T-cell (primary cell): ENCODE measurements at regions not wholly inside any gene's neighbourhood (a gene's known extent, or its start where the extent isn't known, plus 50 kb on each side); places are given as distances from the start of the nearest gene placed in this dataset.

Experiments used
- ATAC-seq, 4 experiments: fragments of 200-7000 bp in 3 of 4; fragments of 150-1000 bp in 1 of 4; cut with Tn5 transposase; replicated peaks in 1 of 4; 1 replicate in 3 of 4; 2 replicates in 1 of 4; pipeline ENCODE4 v1.10.0; 2021; ENCODE audit warnings: moderate library complexity in 3 of 4, mild to moderate bottlenecking in 2 of 4, moderate number of reproducible peaks in 1 of 4
- CTCF ChIA-PET, 2 donors: fragments of 300-600 bp; sonication (Branson Sonifier 250); formaldehyde crosslinking; loops; one replicate each; lab custom pipeline; 2022; ENCODE audit warnings: antibody characterized with exemption in 2 of 2; lab: Charles Lee
- POLR2A ChIA-PET, 2 donors: fragments of 300-600 bp; sonication (Branson Sonifier 250); formaldehyde crosslinking; loops; one replicate each; lab custom pipeline; 2022; ENCODE audit warnings: antibody characterized with exemption in 2 of 2; lab: Charles Lee
- DNase-seq, 35 experiments: peaks; one replicate each; pipeline versions ENCODE4 v3.0.0 to v3.0.0-alpha.2; 2013 to 2023
- H3K27ac ChIP-seq: one replicate; pipeline ENCODE4 v1.5.1; 2013; ENCODE audit warnings: low read length
- H3K27me3 ChIP-seq, 2 experiments: replicated peaks in 1 of 2; 1 replicate in 1 of 2; 2 replicates in 1 of 2; pipeline versions ENCODE4 v1.6.1 to v1.7.0; 2013; ENCODE audit warnings: low read length in 1 of 2, mixed read lengths in 1 of 2; ENCODE audit not compliant: control insufficient read depth in 2 of 2, insufficient read depth in 2 of 2; ENCODE audit errors: extremely low read depth in 1 of 2
- H3K36me3 ChIP-seq, 2 donors: 1 replicate in 1 of 2; 2 replicates in 1 of 2; pipeline versions ENCODE4 v1.6.1 to v1.7.0; 2013; ENCODE audit warnings: low read length in 1 of 2; ENCODE audit not compliant: control insufficient read depth in 2 of 2, insufficient read depth in 1 of 2; ENCODE audit errors: extremely low read depth in 1 of 2
- H3K4me1 ChIP-seq, 2 experiments: 1 replicate in 1 of 2; 2 replicates in 1 of 2; pipeline versions ENCODE4 v1.6.1 to v1.7.0; 2013; ENCODE audit warnings: low read length in 2 of 2, mixed read lengths in 1 of 2; ENCODE audit not compliant: insufficient read depth in 2 of 2, control insufficient read depth in 1 of 2; ENCODE audit errors: extremely low read depth in 1 of 2
- H3K4me3 ChIP-seq, 2 donors: 1 replicate in 1 of 2; 2 replicates in 1 of 2; pipeline versions ENCODE4 v1.5.1 to v1.7.0; 2013; ENCODE audit warnings: mild to moderate bottlenecking in 2 of 2, low read length in 1 of 2, moderate library complexity in 1 of 2; ENCODE audit not compliant: control insufficient read depth in 1 of 2; ENCODE audit errors: extremely low read depth in 1 of 2
- H3K9me3 ChIP-seq: 2 replicates; pipeline ENCODE4 v1.7.0; 2013
- H3K27ac Mint-ChIP-seq, 2 donors: one replicate each; pipeline ENCODE4 v1.8.0; 2020 to 2021; ENCODE audit warnings: mild to moderate bottlenecking in 2 of 2, mixed read lengths in 2 of 2
- H3K27me3 Mint-ChIP-seq, 2 donors: one replicate each; pipeline ENCODE4 v1.8.0; 2021 to 2022; ENCODE audit warnings: mixed read lengths in 2 of 2
- H3K36me3 Mint-ChIP-seq: one replicate; pipeline ENCODE4 v1.8.0; 2021; ENCODE audit warnings: mixed read lengths
- H3K4me1 Mint-ChIP-seq, 3 donors: one replicate each; pipeline ENCODE4 v1.8.0; 2020 to 2022; ENCODE audit warnings: mixed read lengths in 3 of 3, mild to moderate bottlenecking in 1 of 3
- H3K4me3 Mint-ChIP-seq, 3 donors: one replicate each; pipeline ENCODE4 v1.8.0; 2020 to 2022; ENCODE audit warnings: mild to moderate bottlenecking in 3 of 3, mixed read lengths in 3 of 3, moderate library complexity in 3 of 3
- H3K9me3 Mint-ChIP-seq, 3 donors: one replicate each; pipeline ENCODE4 v1.8.0; 2020 to 2022; ENCODE audit warnings: mixed read lengths in 3 of 3
- WGBS: methylation state at CpG from one replicate; pipeline ENCODE4 v1.1.5; 2013; ENCODE audit warnings: missing lambda C conversion rate; ENCODE audit not compliant: insufficient coverage; 5-methylcytosine and 5-hydroxymethylcytosine counted together

DNA sequence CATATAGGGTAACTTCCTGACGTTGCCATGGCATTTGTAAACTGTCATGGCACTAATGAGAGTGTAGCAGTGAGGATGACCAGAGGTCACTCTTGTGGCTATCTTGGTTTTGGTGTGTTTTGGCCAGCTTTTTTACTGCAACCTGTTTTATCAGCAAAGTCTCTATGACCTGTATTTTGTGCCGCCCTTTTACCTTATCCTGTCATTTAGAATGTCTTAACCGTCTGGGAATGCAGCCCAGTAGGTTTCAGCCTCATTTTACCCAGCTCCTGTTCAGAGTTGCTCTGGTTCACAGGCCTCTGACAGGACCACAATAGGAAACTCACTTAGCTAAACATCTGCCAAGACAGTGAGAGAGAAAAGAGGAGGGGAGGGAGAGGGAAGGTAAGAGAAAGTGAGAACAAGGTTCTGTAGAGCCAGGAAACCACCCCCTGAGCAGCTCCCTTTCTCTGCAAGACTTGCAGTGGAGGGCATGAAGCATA, 64.8 kb upstream of the PLEKHG3 start:
- peaks cover 0 to 7% of the 10 kb centered on the region in 2 experiments for H3K4me1 ChIP-seq
- H3K4me3 ChIP-seq = no peak overlapping the region
- no peak for DNase-seq
- H3K36me3 ChIP-seq = no peaks in the 10 kb centered on the region
- H3K4me3 Mint-ChIP-seq = no peak overlapping the region
- H3K27ac Mint-ChIP-seq = no peak overlapping the region
- no peak overlapping the region for H3K27ac ChIP-seq
- H3K36me3 Mint-ChIP-seq = no peaks in the 10 kb centered on the region
- ATAC-seq = no peak
- CTCF ChIA-PET = interaction anchor here (0.6 to 1.2 kb wide), 5 partner anchors 13 to 455 kb away, joined by 3 to 7 read pairs (median 4); no protein-coding TSS in a partner anchor
- peaks cover 9 to 14% of the 10 kb centered on the region in 2 donors for H3K27me3 Mint-ChIP-seq
- H3K9me3 Mint-ChIP-seq = no peaks in the 10 kb centered on the region
- no peaks in the 10 kb centered on the region for H3K9me3 ChIP-seq
- peaks cover 0 to 4% (median 3%) of the 10 kb centered on the region in 3 donors for H3K4me1 Mint-ChIP-seq
- POLR2A ChIA-PET = no interaction called here
- 82% methylated on average over 2 of the region's 3 CpGs for WGBS
- peaks cover 0 to 12% of the 10 kb centered on the region in 2 experiments for H3K27me3 ChIP-seq

DNA sequence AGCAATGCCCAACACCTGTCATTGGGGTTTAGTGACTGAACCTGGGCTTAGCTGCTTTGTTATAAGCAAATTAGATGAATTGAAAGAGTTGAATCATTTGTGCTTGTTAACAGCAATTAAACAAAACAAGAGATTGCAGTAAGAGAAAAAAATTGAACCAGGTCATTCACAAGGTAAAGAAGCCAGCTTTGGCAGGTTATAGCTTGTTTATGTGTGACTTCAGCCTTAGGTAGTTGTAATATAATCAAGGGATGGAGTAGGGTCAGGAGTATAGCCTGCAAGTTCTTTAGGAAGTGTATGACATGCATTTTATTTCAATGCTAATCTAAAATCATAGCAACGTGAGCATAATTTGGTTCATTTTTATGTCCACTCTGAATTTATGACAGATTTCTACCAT, 63.4 kb upstream of the PLEKHG3 start:
- POLR2A ChIA-PET = no interaction called here
- H3K27ac ChIP-seq = no peak overlapping the region
- H3K27me3 ChIP-seq = peaks cover 0 to 17% of the 10 kb centered on the region in 2 experiments
- DNase-seq (no peak), ATAC-seq (no peak)
- Mint-ChIP-seq H3K4me1 (peaks cover 0 to 4% (median 3%) of the 10 kb centered on the region in 3 donors), H3K9me3 (no peaks in the 10 kb centered on the region), H3K36me3 (no peaks in the 10 kb centered on the region), H3K27ac (no peak overlapping the region), H3K4me3 (no peak overlapping the region), H3K27me3 (peaks cover 9 to 14% of the 10 kb centered on the region in 2 donors)
- H3K4me3 ChIP-seq = no peak overlapping the region
- peaks cover 0 to 7% of the 10 kb centered on the region in 2 experiments for H3K4me1 ChIP-seq
- no CpG with 5 or more reads among the region's 1 CpG for WGBS
- no peaks in the 10 kb centered on the region for H3K36me3 ChIP-seq
- no peaks in the 10 kb centered on the region for H3K9me3 ChIP-seq
- CTCF ChIA-PET = interaction anchor here in 1 of 2 donors (0.6 kb wide), 1 partner anchor 566 kb away, joined by 3 read pairs; no protein-coding TSS in a partner anchor

DNA sequence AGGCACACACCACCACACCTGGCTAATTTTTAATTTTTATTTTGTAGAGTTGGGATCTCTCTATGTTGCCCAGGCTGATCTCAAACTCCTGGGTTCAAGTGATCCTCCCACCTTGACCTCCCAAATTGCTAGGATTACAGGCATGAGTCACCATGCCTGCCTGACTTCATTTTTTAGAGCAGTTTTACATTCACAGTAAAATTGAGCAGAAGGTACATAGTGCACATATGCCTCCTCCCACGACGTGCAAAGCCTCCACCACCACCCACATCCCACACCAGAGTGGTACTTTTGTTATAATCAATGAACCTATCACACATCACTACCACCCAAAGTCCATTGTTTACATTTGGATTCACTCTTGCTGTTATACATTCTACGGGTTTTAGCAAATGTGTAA, 62.5 kb upstream of the PLEKHG3 start:
- H3K9me3 ChIP-seq = no peaks in the 10 kb centered on the region
- H3K4me3 ChIP-seq = no peak overlapping the region
- peaks cover 0 to 2% (median 2%) of the 10 kb centered on the region in 3 donors for H3K4me1 Mint-ChIP-seq
- no peaks in the 10 kb centered on the region for H3K36me3 Mint-ChIP-seq
- ChIA-PET CTCF (interaction anchor here in 1 of 2 donors (0.6 kb wide), 1 partner anchor 118 kb away, joined by 3 read pairs; no protein-coding TSS in a partner anchor), POLR2A (no interaction called here)
- no peak overlapping the region for H3K4me3 Mint-ChIP-seq
- peaks cover 0 to 8% of the 10 kb centered on the region in 2 experiments for H3K27me3 ChIP-seq
- no peaks in the 10 kb centered on the region for H3K9me3 Mint-ChIP-seq
- peaks cover 9 to 13% of the 10 kb centered on the region in 2 donors for H3K27me3 Mint-ChIP-seq
- WGBS = 56% methylated on average over 2 of the region's 3 CpGs
- H3K4me1 ChIP-seq = peaks cover 0 to 1% of the 10 kb centered on the region in 2 experiments
- ATAC-seq (no peak), DNase-seq (no peak)
- no peak overlapping the region for H3K27ac Mint-ChIP-seq
- no peak overlapping the region for H3K27ac ChIP-seq
- no peaks in the 10 kb centered on the region for H3K36me3 ChIP-seq

DNA sequence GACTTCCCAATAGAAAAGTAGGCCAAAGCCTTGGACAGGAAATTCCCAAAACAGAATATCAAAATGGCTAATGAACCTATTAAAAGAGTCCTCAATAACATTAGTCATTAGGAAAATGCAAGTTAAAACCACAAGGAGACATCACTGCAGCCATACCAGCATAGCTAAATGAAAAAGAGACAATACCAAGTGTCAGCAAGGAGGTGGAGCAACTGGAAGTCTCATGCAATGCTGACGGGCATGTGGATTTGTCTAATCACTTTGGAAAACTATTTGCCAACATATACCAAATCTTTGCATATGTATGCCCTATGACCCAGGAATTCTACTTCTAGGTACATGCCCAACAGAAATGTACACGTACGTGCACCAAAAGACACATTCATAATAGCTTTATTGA, 60.5 kb upstream of the PLEKHG3 start:
- WGBS = no CpG with 5 or more reads among the region's 3 CpGs
- POLR2A ChIA-PET = no interaction called here
- Mint-ChIP-seq H3K9me3 (no peaks in the 10 kb centered on the region), H3K36me3 (no peaks in the 10 kb centered on the region), H3K4me3 (no peak overlapping the region), H3K4me1 (no peaks in the 10 kb centered on the region), H3K27me3 (peaks cover 14 to 15% of the 10 kb centered on the region in 2 donors), H3K27ac (no peak overlapping the region)
- H3K9me3 ChIP-seq = no peaks in the 10 kb centered on the region
- CTCF ChIA-PET = interaction anchor here in 1 of 2 donors (0.6 kb wide), 1 partner anchor 11 kb away, joined by 3 read pairs; no protein-coding TSS in a partner anchor
- no peaks in the 10 kb centered on the region for H3K4me1 ChIP-seq
- H3K36me3 ChIP-seq = no peaks in the 10 kb centered on the region
- no peak overlapping the region for H3K27ac ChIP-seq
- peaks cover 0 to 5% of the 10 kb centered on the region in 2 experiments for H3K27me3 ChIP-seq
- DNase-seq (no peak), ATAC-seq (no peak)
- no peak overlapping the region for H3K4me3 ChIP-seq

GRCh38 chr14:64644629-64645028, 59.6 kb upstream of the PLEKHG3 start:
- Mint-ChIP-seq H3K27ac (no peak overlapping the region), H3K36me3 (no peaks in the 10 kb centered on the region), H3K9me3 (no peaks in the 10 kb centered on the region), H3K4me3 (no peak overlapping the region), H3K27me3 (peaks cover 15 to 17% of the 10 kb centered on the region in 2 donors), H3K4me1 (no peaks in the 10 kb centered on the region)
- H3K4me3 ChIP-seq = no peak overlapping the region
- peaks cover 0 to 8% of the 10 kb centered on the region in 2 experiments for H3K27me3 ChIP-seq
- ATAC-seq (no peak), DNase-seq (no peak)
- no peaks in the 10 kb centered on the region for H3K9me3 ChIP-seq
- 76% methylated on average over 3 of the region's 8 CpGs for WGBS
- POLR2A ChIA-PET = no interaction called here
- H3K27ac ChIP-seq = no peak overlapping the region
- H3K4me1 ChIP-seq = no peaks in the 10 kb centered on the region
- CTCF ChIA-PET = no interaction called here
- no peaks in the 10 kb centered on the region for H3K36me3 ChIP-seq

DNA sequence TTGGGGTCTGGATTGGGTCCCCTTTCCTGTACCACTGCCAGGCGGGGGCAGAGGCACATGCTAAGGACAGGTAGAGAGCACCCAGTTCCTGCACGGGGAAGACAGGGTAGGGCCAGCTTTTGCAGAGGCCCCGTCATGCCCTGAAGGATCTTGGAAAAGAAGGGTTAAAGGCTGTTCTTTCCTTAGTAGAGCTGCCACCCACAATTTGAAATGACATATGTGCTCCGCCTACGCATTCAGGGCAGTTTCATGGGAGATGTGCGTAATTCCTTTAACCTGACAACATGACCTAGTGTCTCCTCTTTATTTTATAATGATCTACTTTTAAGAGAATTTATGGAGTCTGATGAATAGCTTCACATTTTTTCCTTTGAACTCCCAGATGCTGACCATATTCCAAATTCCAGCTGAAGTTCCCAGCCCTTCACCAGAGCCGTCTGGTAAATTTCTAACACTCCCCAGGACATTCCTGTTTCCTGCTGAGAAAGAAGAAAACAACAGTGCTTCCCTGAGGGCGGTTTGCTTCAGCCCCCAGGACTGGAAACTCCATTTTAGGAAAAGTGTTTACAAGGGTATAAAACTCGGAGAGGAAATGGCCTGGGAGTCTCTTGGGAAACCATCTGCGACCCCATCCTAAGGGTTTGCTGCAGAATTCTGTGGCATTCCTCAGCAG, 58.9 kb upstream of the PLEKHG3 start:
- no peaks in the 10 kb centered on the region for H3K36me3 Mint-ChIP-seq
- 90% methylated on average over 6 of the region's 10 CpGs for WGBS
- no peaks in the 10 kb centered on the region for H3K4me1 Mint-ChIP-seq
- ATAC-seq = no peak
- ChIA-PET POLR2A (no interaction called here), CTCF (no interaction called here)
- H3K9me3 Mint-ChIP-seq = no peaks in the 10 kb centered on the region
- Histone ChIP-seq H3K27ac (no peak overlapping the region), H3K4me3 (no peak overlapping the region), H3K36me3 (no peaks in the 10 kb centered on the region), H3K27me3 (peaks cover 0 to 10% of the 10 kb centered on the region in 2 experiments), H3K4me1 (no peaks in the 10 kb centered on the region), H3K9me3 (no peaks in the 10 kb centered on the region)
- no peak overlapping the region for H3K4me3 Mint-ChIP-seq
- H3K27me3 Mint-ChIP-seq = peaks cover 15 to 21% of the 10 kb centered on the region in 2 donors
- H3K27ac Mint-ChIP-seq = no peak overlapping the region
- DNase-seq = no peak
